Neural cell (in vitro differentiated cells): ENCODE measurements at regions not wholly inside any gene's neighbourhood (a gene's known extent, or its start where the extent isn't known, plus 50 kb on each side); places are given as distances from the start of the nearest gene placed in this dataset.

Experiments used
- EP300 ChIP-seq: fragments of 450-650 bp; conservative IDR thresholded peaks from 2 replicates; pipeline ENCODE4 v1.6.1; 2014; ENCODE audit warnings: antibody characterized with exemption, mild to moderate bottlenecking, moderate library complexity; ENCODE audit not compliant: poor library complexity, severe bottlenecking
- EZH2 ChIP-seq: fragments of 200-600, 300-800 bp; shearing (Covaris generic), sonication (generic); IDR thresholded peaks from 2 replicates; pipeline ENCODE4 v1.6.1; 2014; ENCODE audit warnings: antibody characterized with exemption, low read length, borderline replicate concordance, mild to moderate bottlenecking; ENCODE audit not compliant: insufficient read depth, poor library complexity, severe bottlenecking
- TF ChIP-seq, protein P1 (sequence below): fragments of 450-650 bp; IDR thresholded peaks from 2 replicates; pipeline ENCODE4 v1.5.1; 2014; ENCODE audit warnings: antibody characterized with exemption, mild to moderate bottlenecking, moderate library complexity; ENCODE audit not compliant: poor library complexity, severe bottlenecking

DNA sequence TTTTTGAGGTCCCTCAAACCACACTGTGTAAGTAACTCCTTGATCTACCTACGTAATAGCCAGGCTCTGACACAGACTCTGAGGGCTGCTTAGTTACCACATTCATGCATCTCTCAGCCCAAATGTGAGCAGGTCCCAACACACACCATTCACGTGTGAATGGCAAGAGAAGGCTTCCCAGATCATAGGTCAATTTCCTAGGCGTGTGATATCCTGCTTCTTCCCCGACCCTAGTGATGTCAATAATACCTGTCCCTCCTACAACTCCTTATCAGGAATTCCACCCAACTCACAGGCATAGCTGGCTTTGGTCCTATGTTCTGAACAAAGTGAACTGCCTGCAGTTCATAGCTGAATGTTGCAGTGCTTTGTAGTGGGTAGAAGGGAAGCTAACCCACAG lies 334.5 kb downstream of the RFC3 start:
- TF ChIP-seq, protein P1, sequence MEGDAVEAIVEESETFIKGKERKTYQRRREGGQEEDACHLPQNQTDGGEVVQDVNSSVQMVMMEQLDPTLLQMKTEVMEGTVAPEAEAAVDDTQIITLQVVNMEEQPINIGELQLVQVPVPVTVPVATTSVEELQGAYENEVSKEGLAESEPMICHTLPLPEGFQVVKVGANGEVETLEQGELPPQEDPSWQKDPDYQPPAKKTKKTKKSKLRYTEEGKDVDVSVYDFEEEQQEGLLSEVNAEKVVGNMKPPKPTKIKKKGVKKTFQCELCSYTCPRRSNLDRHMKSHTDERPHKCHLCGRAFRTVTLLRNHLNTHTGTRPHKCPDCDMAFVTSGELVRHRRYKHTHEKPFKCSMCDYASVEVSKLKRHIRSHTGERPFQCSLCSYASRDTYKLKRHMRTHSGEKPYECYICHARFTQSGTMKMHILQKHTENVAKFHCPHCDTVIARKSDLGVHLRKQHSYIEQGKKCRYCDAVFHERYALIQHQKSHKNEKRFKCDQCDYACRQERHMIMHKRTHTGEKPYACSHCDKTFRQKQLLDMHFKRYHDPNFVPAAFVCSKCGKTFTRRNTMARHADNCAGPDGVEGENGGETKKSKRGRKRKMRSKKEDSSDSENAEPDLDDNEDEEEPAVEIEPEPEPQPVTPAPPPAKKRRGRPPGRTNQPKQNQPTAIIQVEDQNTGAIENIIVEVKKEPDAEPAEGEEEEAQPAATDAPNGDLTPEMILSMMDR, result no peak
- TF ChIP-seq EZH2 (no peak), EP300 (no peak)
